Suprapubic skin (tissue), 4 donors: ENCODE measurements at regions not wholly inside any gene's neighbourhood (a gene's known extent, or its start where the extent isn't known, plus 50 kb on each side); places are given as distances from the start of the nearest gene placed in this dataset.

Experiments used
- EP300 ChIP-seq: sonication (generic); formaldehyde crosslinking; IDR thresholded peaks from one replicate; pipeline ENCODE4 v1.6.1; 2017; ENCODE audit warnings: antibody characterized with exemption
- POLR2A ChIP-seq, 2 donors: fragments of 450-650 bp; IDR thresholded peaks; one replicate each; pipeline ENCODE4 v1.6.1; 2017; ENCODE audit warnings: antibody characterized with exemption in 2 of 2, mild to moderate bottlenecking in 2 of 2, moderate library complexity in 2 of 2
- POLR2AphosphoS5 ChIP-seq, 3 donors: sonication (generic); formaldehyde crosslinking; IDR thresholded peaks; one replicate each; pipeline ENCODE4 v1.6.1; 2017; ENCODE audit warnings: antibody characterized with exemption in 3 of 3

- no peak for TF ChIP-seq POLR2A (IDR thresholded peaks at IDR 0.05)
- TF ChIP-seq EP300 = no peak
- no peak for TF ChIP-seq POLR2AphosphoS5 (IDR thresholded peaks at IDR 0.05)
Observed at GRCh38 chr3:40615110-40615915, 90.6 kb downstream of the ZNF621 start.
